HG02973 (cell line): ENCODE measurements at regions not wholly inside any gene's neighbourhood (a gene's known extent, or its start where the extent isn't known, plus 50 kb on each side); places are given as distances from the start of the nearest gene placed in this dataset.
"Not testable (repeated sequence)": the region's sequence is repeated elsewhere in the genome, so short reads cannot be mapped to it uniquely, and the experiment has no call there.

Source experiments
- ATAC-seq: cut with Tn5 transposase; IDR thresholded peaks from one replicate; pipeline ENCODE4 v1.9.1; 2021; ENCODE audit warnings: moderate library complexity; ENCODE audit not compliant: unreplicated experiment

GRCh38 chr6:141790921-141791320 is 341.8 kb upstream of the GJE1 start:
- ATAC-seq = no peak

- no peak for ATAC-seq
These were observed 344.6 kb upstream of the GJE1 start for GRCh38 chr6:141788096-141788495.

- ATAC-seq = no peak
These were observed 349.1 kb upstream of the GJE1 start for GRCh38 chr6:141783585-141783984.

GRCh38 chr6:141780296-141780695 is 352.4 kb upstream of the GJE1 start:
- ATAC-seq = no peak

- ATAC-seq = no peak
These were observed 368.3 kb upstream of the GJE1 start for GRCh38 chr6:141764388-141764787.

GRCh38 chr6:141758430-141758829 is 374.3 kb upstream of the GJE1 start:
- ATAC-seq = no peak

GRCh38 chr6:141753180-141753579 is 379.5 kb upstream of the GJE1 start:
- no peak for ATAC-seq

- peak; percentile 95 for ATAC-seq
These were observed 380.0 kb upstream of the GJE1 start for GRCh38 chr6:141752677-141753076.

- ATAC-seq = not testable (repeated sequence)
These were observed 386.4 kb upstream of the GJE1 start for GRCh38 chr6:141746324-141746723.

- ATAC-seq = no peak
These were observed 387.8 kb upstream of the GJE1 start for GRCh38 chr6:141744971-141745370.

- no peak for ATAC-seq
These were observed 388.4 kb upstream of the GJE1 start for GRCh38 chr6:141744194-141744925.

GRCh38 chr6:141736104-141736503 is 396.6 kb upstream of the GJE1 start:
- ATAC-seq = no peak

GRCh38 chr6:141735126-141735525 is 397.6 kb upstream of the GJE1 start:
- no peak for ATAC-seq

GRCh38 chr6:141734071-141734840 is 398.5 kb upstream of the GJE1 start:
- no peak for ATAC-seq

- ATAC-seq = no peak
These were observed 403.6 kb upstream of the GJE1 start for GRCh38 chr6:141729146-141729545.

GRCh38 chr6:141728330-141728729 is 404.4 kb upstream of the GJE1 start:
- ATAC-seq = no peak

GRCh38 chr6:141726248-141726647 is 406.5 kb upstream of the GJE1 start:
- no peak for ATAC-seq

GRCh38 chr6:141724731-141725130 is 408.0 kb upstream of the GJE1 start:
- no peak for ATAC-seq

- ATAC-seq = no peak
These were observed 413.2 kb upstream of the GJE1 start for GRCh38 chr6:141719476-141719875.

- ATAC-seq = no peak
These were observed 427.3 kb upstream of the GJE1 start for GRCh38 chr6:141705431-141705830.

- no peak for ATAC-seq
These were observed 428.6 kb upstream of the GJE1 start for GRCh38 chr6:141704151-141704550.

- ATAC-seq = no peak
These were observed 431.0 kb upstream of the GJE1 start for GRCh38 chr6:141701732-141702131.
